Body of pancreas (tissue), 4 donors: ENCODE measurements at regions not wholly inside any gene's neighbourhood (a gene's known extent, or its start where the extent isn't known, plus 50 kb on each side); places are given as distances from the start of the nearest gene placed in this dataset.

ENCODE experiments used
- ATAC-seq: fragments of 150-250 bp; one replicate; pipeline ENCODE4 v1.9.1; 2016
- DNase-seq, 4 donors: peaks; one replicate each; pipeline ENCODE4 v3.0.0-alpha.2; 2019
- H3K27ac ChIP-seq, 4 donors: fragments of 200-600 bp; sonication (generic); 1 replicate in 3 of 4; 2 replicates in 1 of 4; pipeline versions ENCODE4 v1.5.1 to v1.6.1; 2016 to 2019; ENCODE audit warnings: mild to moderate bottlenecking in 1 of 4, mixed read lengths in 1 of 4, moderate library complexity in 1 of 4
- H3K27me3 ChIP-seq, 2 donors: fragments of 200-600 bp; sonication (generic); one replicate each; pipeline ENCODE4 v1.6.0; 2016; ENCODE audit warnings: mild to moderate bottlenecking in 1 of 2
- H3K36me3 ChIP-seq, 2 donors: fragments of 200-600 bp; sonication (generic); replicated peaks in 1 of 2; 2 replicates each; pipeline ENCODE4 v1.5.1; 2016; ENCODE audit warnings: low read depth in 2 of 2; ENCODE audit not compliant: insufficient read depth in 1 of 2
- H3K4me1 ChIP-seq: fragments of 200-600 bp; sonication (generic); one replicate; pipeline ENCODE4 v1.6.0; 2016
- H3K4me3 ChIP-seq, 2 donors: fragments of 200-600 bp; sonication (generic); 1 replicate in 1 of 2; 2 replicates in 1 of 2; pipeline ENCODE4 v1.5.1; 2016 to 2019
- H3K9me3 ChIP-seq, 3 donors: fragments of 200-600 bp; sonication (generic); 1 replicate in 2 of 3; 2 replicates in 1 of 3; pipeline ENCODE4 v1.5.1; 2016
- POLR2A ChIP-seq, 3 donors: fragments of 450-650 bp; IDR thresholded peaks; one replicate each; pipeline ENCODE4 v1.6.1; 2016; ENCODE audit warnings: antibody characterized with exemption in 3 of 3, mild to moderate bottlenecking in 2 of 3
- WGBS, 2 donors: methylation state at CpG; one replicate each; pipeline ENCODE4 v1.1.5; 2017; 5-methylcytosine and 5-hydroxymethylcytosine counted together
- intact Hi-C: fragments of 100-400 bp; cut with DNase I; formaldehyde crosslinking; loops from one replicate; pipeline ENCODE4 v1.15.1; 2023
- TF ChIP-seq, protein P1 (sequence below), 7 experiments: fragments of 450-650 bp in 4 of 7; fragments of 200-600 bp in 3 of 7; sonication (generic) in 3 of 7; IDR thresholded peaks; one replicate each; pipeline ENCODE4 v1.5.1; 2016 to 2019; ENCODE audit warnings: antibody characterized with exemption in 7 of 7

DNA sequence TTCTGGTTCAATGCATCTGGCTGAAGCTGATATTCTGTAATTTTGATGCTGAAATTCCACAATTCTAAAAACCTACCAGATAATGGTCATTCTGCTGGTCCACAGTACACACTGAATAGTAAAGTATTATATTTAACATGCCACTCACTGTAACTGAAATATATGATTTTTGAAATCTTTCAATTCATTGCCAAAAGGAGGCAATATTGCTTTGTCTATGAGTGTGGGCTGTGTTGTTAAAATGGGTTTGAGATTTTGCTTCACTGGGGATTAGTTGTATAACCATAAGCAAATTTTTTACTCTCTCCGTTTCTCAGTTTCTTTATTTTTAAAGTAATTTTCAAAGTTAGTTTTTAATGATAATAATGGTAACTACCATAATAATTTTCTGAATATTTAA is 1404.1 kb upstream of the IGFBP7 start:
- Histone ChIP-seq H3K36me3 (no peaks in the 10 kb centered on the region), H3K27ac (no peak overlapping the region), H3K9me3 (no peaks in the 10 kb centered on the region), H3K4me1 (peaks cover 9% of the 10 kb centered on the region), H3K4me3 (no peak overlapping the region), H3K27me3 (no peaks in the 10 kb centered on the region)
- ATAC-seq = no peak
- DNase-seq = no peak
- TF ChIP-seq POLR2A (IDR thresholded peaks at IDR 0.05) = no peak
- TF ChIP-seq, protein P1, sequence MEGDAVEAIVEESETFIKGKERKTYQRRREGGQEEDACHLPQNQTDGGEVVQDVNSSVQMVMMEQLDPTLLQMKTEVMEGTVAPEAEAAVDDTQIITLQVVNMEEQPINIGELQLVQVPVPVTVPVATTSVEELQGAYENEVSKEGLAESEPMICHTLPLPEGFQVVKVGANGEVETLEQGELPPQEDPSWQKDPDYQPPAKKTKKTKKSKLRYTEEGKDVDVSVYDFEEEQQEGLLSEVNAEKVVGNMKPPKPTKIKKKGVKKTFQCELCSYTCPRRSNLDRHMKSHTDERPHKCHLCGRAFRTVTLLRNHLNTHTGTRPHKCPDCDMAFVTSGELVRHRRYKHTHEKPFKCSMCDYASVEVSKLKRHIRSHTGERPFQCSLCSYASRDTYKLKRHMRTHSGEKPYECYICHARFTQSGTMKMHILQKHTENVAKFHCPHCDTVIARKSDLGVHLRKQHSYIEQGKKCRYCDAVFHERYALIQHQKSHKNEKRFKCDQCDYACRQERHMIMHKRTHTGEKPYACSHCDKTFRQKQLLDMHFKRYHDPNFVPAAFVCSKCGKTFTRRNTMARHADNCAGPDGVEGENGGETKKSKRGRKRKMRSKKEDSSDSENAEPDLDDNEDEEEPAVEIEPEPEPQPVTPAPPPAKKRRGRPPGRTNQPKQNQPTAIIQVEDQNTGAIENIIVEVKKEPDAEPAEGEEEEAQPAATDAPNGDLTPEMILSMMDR (IDR thresholded peaks at IDR 0.05) = no peak
- intact Hi-C loops = no loop called here
- 71% methylated on average over 1 of the region's 1 CpG for WGBS, 2 donors

DNA sequence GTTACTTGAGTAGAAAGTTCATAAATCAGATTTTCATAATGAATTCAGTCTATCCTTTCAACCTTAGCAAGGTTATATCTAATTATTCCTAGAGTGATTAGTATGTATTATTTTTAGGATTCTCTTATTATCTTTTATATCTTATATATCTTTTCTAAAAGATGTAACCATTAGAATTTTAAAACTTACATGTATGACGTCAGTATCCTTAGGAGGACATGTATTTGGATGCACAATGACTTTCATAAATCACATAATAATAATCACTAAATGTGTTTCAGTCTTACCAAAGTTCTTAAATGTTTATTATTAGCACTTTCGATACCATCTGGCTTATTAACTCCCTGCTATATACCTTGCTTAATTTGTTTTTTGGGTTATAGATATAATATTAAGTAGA is 1400.5 kb upstream of the IGFBP7 start:
- ATAC-seq (no peak), DNase-seq (no peak)
- H3K27ac ChIP-seq = no peak overlapping the region
- no peak overlapping the region for H3K4me3 ChIP-seq
- H3K9me3 ChIP-seq = no peaks in the 10 kb centered on the region
- 84 to 87% methylated on average over 2 of the region's 2 CpGs for WGBS, 2 donors
- no peaks in the 10 kb centered on the region for H3K27me3 ChIP-seq
- intact Hi-C loops = no loop called here
- TF ChIP-seq POLR2A (IDR thresholded peaks at IDR 0.05) = no peak
- TF ChIP-seq, protein P1 (IDR thresholded peaks at IDR 0.05) = no peak
- no peaks in the 10 kb centered on the region for H3K36me3 ChIP-seq
- H3K4me1 ChIP-seq = peaks cover 9% of the 10 kb centered on the region

DNA sequence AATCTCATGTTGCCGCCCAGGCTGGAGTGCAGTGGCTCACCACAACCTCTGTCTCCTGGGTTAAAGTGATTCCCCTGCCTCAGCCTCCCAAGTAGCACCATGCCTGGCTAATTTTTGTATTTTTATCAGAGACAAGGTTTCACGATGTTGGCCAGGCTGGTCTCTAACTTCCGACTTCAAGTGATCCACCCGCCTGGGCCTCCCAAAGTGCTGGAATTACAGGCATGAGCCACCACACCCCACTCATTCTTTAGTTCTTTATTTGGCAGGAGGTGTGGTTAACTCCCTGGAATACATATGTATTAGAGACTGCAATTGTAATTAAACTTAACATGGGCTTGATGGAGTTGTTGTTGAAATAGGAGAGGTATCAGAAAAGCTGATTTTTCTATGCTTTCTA is 1396.9 kb upstream of the IGFBP7 start:
- 82 to 84% methylated on average over 4 of the region's 4 CpGs for WGBS, 2 donors
- Histone ChIP-seq H3K27ac (no peak overlapping the region), H3K4me3 (no peak overlapping the region), H3K9me3 (no peaks in the 10 kb centered on the region), H3K4me1 (peaks cover 8% of the 10 kb centered on the region), H3K36me3 (no peaks in the 10 kb centered on the region), H3K27me3 (no peaks in the 10 kb centered on the region)
- TF ChIP-seq, protein P1 (IDR thresholded peaks at IDR 0.05) = no peak
- no peak for ATAC-seq
- intact Hi-C loops = no loop called here
- DNase-seq = no peak

DNA sequence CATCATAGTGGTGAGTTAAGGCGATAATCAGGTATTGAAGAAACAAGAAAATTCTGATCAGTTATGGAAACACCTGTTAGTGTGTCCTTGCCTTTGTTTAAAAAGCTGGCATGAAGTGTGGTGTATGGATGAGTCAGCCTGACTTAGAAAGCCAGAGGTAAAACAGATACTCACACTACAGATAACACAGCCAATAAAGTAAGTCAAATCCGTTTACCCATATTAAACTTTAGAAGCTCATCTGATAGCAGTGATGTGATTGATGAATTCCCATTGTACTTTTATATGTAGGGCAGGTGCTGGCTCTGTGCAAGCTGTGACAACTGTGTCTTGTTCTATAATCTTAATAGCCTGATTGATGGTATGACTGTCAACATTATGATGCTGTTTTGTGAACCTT is 1392.7 kb upstream of the IGFBP7 start:
- no peak overlapping the region for H3K27ac ChIP-seq
- DNase-seq (no peak), ATAC-seq (no peak)
- H3K4me1 ChIP-seq = no peaks in the 10 kb centered on the region
- intact Hi-C loops = no loop called here
- 41 to 47% methylated on average over 2 of the region's 2 CpGs for WGBS, 2 donors
- H3K27me3 ChIP-seq = no peaks in the 10 kb centered on the region
- no peaks in the 10 kb centered on the region for H3K36me3 ChIP-seq
- no peak for TF ChIP-seq POLR2A (IDR thresholded peaks at IDR 0.05)
- TF ChIP-seq, protein P1 (IDR thresholded peaks at IDR 0.05) = no peak
- H3K4me3 ChIP-seq = no peak overlapping the region
- H3K9me3 ChIP-seq = no peaks in the 10 kb centered on the region

DNA sequence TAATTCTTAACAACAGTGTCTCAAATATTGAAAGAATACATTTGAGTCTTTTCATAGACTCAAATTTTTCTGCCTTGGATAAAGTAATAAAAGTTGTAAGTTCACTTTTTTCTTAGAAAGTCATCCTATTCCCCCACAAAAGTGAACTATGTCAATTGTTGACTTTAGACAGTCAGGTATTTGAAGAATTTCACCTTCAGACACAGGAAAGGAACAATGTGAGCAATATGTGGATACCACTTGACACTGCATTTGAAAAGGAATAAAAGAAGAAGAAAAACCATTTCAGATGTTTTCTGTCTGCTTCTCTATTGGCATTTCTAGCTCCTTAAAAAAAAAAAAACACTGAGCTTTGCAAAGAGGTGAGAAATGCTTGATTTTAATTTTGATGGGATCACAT is 1389.0 kb upstream of the IGFBP7 start:
- Histone ChIP-seq H3K27ac (no peak overlapping the region), H3K27me3 (no peaks in the 10 kb centered on the region), H3K4me1 (no peaks in the 10 kb centered on the region), H3K36me3 (no peaks in the 10 kb centered on the region), H3K4me3 (no peak overlapping the region), H3K9me3 (no peaks in the 10 kb centered on the region)
- DNase-seq (no peak), ATAC-seq (no peak)
- intact Hi-C loops = no loop called here
- TF ChIP-seq, protein P1 (IDR thresholded peaks at IDR 0.05) = no peak
- no peak for TF ChIP-seq POLR2A (IDR thresholded peaks at IDR 0.05)
